ENCODE measurements at regions not wholly inside any gene's neighbourhood (a gene's known extent, or its start where the extent isn't known, plus 50 kb on each side); places are given as distances from the start of the nearest gene placed in this dataset.

DNA sequence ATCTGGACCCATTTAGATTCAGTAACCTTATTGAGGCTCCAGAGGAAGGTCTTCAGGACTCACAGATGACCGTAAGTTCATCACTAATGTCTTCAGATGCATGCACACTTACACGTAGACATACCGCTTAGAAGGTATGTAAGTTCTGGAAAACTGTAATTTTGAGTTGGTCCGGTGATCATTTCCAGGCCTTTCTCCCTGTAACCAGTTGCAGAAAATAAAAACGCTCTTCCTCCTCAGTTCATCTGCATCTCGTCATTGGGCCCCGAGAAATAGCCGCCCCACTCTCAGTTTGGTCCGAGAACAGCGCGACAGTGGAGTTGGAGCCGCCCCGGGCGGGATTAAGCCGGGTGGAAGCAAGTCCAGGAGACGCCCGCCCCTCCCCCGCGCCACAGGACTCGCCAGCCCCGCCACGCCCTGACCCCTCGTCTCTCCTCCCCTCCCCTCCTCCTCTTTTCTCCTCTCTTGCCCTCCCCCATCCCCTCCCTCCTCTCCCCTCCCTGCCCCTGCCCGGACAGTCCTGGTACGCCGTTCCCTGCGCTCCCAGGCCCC is 83.7 kb downstream of the TNFAIP2 start:
- TF ChIP-seq, protein P1, sequence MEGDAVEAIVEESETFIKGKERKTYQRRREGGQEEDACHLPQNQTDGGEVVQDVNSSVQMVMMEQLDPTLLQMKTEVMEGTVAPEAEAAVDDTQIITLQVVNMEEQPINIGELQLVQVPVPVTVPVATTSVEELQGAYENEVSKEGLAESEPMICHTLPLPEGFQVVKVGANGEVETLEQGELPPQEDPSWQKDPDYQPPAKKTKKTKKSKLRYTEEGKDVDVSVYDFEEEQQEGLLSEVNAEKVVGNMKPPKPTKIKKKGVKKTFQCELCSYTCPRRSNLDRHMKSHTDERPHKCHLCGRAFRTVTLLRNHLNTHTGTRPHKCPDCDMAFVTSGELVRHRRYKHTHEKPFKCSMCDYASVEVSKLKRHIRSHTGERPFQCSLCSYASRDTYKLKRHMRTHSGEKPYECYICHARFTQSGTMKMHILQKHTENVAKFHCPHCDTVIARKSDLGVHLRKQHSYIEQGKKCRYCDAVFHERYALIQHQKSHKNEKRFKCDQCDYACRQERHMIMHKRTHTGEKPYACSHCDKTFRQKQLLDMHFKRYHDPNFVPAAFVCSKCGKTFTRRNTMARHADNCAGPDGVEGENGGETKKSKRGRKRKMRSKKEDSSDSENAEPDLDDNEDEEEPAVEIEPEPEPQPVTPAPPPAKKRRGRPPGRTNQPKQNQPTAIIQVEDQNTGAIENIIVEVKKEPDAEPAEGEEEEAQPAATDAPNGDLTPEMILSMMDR (conservative IDR thresholded peaks at IDR 0.05 in 1 of 2, IDR thresholded peaks at IDR 0.05 in 1 of 2; ENCODE audit: extremely low read depth in 1 of 2, insufficient read depth in 1 of 2, low read depth in 1 of 2, low read length in 2 of 2) = no peak
- TF ChIP-seq EZH2 (IDR thresholded peaks at IDR 0.05; ENCODE audit: borderline replicate concordance, low read length) = no peak
